ENCODE measurements at regions not wholly inside any gene's neighbourhood (a gene's known extent, or its start where the extent isn't known, plus 50 kb on each side); places are given as distances from the start of the nearest gene placed in this dataset.
"Not testable (repeated sequence)": the region's sequence is repeated elsewhere in the genome, so short reads cannot be mapped to it uniquely, and the experiment has no call there.

DNA sequence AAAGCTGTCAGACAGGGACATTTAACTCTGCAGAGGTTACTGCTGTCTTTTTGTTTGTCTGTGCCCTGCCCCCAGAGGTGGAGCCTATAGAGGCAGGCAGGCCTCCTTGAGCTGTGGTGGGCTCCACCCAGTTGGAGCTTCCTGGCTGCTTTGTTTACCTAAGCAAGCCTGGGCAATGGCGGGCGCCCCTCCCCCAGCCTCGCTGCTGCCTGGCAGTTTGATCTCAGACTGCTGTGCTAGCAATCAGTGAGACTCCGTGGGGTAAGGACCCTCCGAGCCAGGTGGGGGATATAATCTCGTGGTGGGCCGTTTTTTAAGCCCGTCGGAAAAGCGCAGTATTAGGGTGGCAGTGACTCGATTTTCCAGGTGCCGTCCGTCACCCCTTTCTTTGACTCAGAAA lies 192.8 kb downstream of the AVL9 start:
- not testable (repeated sequence) for DNase-seq (ENCODE audit: low read depth in 2 of 2)

DNA sequence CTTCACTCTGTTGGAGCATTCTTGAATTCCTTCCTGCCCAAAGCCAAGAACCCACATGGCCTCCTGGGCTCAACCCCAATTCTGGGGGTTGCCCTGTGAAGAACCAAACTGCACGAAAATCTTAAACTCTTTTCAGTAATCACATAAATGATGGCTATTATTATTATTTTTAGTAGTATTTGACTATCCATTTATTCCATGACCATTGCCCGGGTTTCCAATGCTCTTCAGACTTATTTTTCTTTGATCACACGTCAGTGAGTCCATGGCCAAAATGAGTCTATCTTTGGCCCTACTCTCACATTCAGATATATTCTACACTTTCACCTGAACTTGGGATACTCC lies 185.9 kb downstream of the AVL9 start:
- DNase-seq (ENCODE audit: low read depth in 2 of 2) = no peak

DNA sequence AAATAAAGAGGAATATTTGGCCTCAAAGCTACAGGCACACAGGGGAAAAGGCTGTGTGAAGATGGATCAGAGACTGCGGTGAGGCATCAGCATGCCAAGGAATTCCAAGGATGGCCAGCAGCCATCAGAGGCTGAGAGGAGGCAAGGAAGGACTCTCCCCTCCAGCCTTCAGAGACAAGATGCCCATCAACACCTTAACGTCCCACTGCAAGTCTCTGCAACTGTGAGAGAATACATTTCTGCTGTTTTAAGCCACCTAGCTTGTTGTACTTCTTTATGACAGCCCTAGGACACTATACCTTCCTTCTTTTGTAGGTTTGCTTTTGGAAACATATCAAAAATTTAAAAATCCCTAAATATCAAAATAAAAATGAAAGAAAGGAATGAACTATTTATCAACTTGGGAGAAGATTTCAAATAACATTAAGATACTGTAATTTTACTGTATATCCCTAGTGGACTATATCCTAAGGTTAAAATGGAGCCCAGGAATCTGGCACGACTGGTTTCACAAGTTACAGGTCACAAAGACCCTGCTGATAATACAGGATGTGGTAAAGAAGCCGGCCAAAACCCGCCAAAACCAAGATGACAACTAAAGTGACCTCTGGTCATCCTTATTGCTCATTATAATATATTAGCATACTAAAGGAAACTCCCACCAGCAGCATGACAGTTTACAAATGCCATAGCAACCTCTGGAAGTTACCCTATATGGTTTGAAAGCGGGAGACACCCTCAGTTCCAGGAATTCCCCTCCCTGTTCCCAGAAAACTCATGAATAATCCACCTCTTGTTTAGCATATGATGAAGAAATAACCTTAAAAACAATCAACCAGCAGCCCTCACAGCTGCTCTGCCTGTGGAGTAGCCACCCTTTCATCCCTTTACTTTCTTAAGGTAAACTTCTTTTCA lies 185.2 kb downstream of the AVL9 start:
- DNase-seq (ENCODE audit: low read depth in 2 of 2) = peak in 1 of 2 donors; percentile 4

DNA sequence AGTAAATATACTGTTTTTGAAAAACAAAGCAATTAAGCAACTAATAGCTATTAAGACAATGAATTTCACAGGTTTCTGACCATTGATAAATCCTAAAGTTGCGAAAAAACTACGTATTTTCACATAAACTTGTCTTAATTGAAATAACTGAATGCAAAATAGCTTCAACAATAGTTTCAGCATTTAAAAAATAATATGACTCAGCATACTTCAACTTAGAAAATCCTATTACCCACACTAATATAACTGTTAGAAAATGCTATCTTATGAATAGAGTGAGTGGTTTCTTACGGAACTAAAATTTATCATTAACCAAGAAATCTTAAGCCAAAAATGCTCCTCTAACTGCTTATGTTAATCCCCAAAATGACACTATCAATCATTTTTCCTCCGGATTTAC lies 183.9 kb downstream of the AVL9 start:
- DNase-seq (ENCODE audit: low read depth in 2 of 2) = no peak

DNA sequence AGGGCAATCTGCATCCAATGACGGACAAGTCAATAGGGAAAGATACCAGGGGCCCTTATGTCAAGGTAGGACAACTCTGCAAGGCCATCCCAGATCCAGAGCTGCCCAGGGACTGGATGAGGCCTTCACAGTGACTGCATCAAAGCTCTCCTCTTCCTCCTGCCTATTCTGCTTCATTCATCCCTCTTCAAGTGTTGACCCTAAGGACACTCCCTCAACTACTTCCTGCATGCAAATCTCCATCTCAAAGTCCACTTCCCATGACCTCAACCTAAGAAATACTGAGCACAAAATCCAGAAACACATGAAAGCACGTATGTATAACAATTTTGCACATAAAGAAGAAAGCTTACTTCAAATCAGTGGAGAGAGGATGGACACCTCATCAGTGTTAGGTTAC lies 182.3 kb downstream of the AVL9 start:
- DNase-seq (ENCODE audit: low read depth in 2 of 2) = no peak

GRCh38 chr7:32676249-32676941 lies 181.1 kb downstream of the AVL9 start:
- no peak for DNase-seq (ENCODE audit: low read depth in 2 of 2)

DNA sequence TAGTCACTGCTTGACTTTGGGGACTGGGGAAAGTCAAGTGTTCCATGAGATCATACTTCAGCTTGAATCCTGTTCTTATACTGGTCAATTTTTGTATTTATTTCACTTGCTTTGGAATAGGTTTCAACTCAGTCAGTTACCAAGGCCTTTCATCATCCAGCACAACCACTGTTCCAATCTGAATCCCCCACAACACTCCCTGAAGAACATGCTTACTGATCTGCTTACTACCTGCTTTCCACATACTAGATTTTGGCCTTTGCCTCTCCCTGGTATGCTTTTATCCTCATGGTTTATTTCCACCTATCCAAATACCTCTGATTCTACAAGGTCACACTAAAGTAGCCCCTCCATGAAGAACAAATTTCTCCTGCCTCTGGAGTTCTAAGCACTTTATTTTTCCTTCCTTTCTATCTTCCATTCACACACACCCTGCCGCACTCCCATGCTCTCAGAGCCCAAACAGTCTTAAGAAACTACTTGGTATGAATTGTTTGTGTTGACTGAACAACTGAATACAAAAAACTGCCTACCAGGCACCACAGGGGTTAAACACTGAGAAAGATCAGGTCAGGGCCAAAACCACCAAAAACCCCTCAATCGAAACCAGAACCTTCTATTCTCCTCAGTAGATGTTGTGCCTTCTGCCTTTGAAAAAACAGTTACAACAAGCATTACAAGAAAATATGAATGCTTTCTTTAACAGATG lies 178.1 kb downstream of the AVL9 start:
- DNase-seq (ENCODE audit: low read depth in 2 of 2) = no peak

GRCh38 chr7:32670110-32671025 lies 175.1 kb downstream of the AVL9 start:
- peak; percentile 42 to 84 for DNase-seq (ENCODE audit: low read depth in 2 of 2)

DNA sequence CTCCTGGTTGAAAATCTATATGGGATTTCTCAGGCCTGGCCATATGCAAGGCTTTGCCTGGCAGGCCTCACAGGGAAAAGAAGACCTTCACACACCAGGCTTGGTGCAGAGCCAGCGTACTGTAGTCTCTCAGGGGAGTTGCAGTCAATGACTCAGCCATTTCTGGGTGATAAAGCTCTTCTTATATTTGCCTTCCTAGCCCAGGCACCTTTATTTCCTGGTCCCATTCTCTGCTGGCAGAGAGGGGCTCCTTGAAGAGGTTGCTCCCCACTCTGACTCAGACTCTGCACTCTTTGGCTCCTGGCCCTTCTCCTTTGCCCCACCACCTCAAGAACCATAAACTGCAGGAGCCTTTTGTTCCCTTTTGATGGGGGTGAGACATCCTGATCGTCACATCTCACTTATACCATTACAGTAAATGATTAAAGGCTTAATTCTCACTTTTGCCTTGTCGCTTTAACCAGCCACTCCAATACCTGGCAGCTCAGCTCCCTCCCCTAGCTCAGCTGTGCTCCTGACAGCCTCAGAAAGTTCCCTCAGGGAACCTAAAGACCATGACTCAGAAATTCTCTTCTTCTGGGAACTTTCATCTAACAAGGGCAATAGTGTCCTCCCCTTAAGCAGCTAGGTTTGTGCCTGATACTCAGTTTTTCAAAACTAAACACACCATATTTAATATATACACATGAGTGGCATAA lies 174.0 kb downstream of the AVL9 start:
- DNase-seq (ENCODE audit: low read depth in 2 of 2) = peak in 1 of 2 donors; percentile 70

GRCh38 chr7:32668387-32669097 lies 173.3 kb downstream of the AVL9 start:
- not testable (repeated sequence) for DNase-seq (ENCODE audit: low read depth in 2 of 2)

GRCh38 chr7:32667586-32667985 lies 172.3 kb downstream of the AVL9 start:
- DNase-seq (ENCODE audit: low read depth in 2 of 2) = not testable (repeated sequence)

DNA sequence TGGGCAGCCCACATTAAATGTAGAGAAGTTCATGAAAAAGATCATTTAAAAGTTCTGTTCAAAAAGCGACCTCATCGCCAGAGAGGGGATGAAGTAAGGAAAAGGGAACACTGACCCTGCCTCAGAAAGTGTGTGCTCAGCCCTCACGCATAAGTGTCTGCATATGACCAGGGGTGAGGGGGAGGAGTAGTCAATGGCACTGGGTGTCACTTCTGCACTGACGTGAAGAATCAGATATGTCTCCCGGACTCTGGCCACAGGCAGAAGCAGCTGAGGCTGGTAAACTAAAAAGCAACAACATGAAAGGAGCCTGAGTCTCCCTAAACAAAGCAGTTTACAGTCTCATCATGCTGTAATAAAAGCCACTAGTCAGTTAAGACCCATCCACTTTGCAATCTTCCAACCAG lies 168.5 kb downstream of the AVL9 start:
- DNase-seq (ENCODE audit: low read depth in 2 of 2) = not testable (repeated sequence)

DNA sequence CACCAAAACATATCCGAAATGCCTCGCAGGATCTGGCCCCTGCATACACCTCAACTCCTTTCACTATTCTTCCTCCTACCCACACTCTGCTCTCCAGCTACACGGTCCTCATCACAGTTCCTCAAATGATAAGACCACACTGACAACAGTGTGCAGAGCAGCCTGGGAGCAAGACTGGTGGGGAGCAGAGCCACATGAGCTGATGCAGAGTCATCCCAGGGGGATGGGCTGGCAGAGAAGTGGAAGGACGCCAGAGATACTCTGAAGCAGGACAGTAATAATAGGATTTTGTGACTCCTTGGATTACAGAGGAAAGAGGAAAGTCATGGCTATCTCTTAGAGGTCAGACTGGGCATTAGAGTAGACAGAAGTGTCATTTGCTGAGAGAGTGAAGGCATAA lies 167.2 kb downstream of the AVL9 start:
- not testable (repeated sequence) for DNase-seq (ENCODE audit: low read depth in 2 of 2)

DNA sequence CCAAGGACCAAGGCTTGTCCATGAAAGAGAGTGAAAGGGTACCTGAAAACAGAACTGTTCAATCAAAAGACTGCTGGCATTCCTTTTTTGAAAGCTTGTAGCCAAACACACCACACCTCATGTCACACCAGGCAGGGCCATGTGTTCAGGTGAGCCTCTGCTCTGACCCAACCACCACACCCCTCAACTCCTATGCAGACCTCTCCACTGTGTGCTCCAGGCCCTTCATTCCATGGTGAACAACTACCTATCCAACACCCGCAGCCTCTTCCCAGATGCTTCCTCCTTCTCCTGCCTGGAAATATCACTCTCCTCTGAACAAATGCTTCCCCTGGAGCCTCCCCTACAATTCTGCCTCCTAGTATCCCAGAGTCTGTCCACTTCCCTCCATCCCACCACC lies 166.6 kb downstream of the AVL9 start:
- DNase-seq (ENCODE audit: low read depth in 2 of 2) = no peak

DNA sequence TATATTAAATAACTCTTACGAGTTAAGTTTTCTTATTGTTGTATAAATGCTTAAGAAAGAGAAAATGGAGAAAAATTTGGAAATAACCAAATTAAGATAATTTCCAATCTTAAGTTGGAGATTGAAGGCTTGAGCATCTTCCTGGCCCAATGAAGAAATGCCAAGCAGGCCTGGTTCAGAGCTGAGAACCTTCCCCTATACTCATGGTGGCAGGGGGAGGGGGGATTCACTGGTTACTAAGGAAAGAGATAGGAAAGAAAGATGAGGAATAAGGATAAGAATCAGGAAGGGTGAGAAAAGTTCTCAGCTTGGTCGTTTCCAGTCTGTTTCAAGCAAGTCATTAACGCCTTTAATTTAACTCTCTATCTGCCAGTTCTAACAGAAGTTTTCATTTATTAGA lies 166.2 kb downstream of the AVL9 start:
- no peak for DNase-seq (ENCODE audit: low read depth in 2 of 2)

DNA sequence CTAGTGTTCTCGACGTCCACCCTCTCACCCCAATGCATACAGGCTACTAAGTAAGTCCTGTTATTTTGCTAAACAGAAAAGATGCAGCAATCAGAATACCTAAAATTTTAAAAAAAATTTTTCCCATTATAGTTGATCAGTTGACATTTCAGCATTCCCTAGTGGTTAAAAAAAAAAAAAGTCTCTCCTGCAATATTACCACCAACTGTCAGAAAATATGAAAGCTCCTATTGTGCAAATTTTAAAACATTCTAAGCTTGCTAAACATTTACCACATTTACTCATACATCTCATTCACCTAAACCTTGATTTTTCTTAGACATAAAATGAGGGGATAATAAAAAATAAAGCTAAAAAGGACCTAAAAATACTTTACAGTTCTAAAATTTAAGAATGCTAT lies 165.6 kb downstream of the AVL9 start:
- no peak for DNase-seq (ENCODE audit: low read depth in 2 of 2)

- DNase-seq (ENCODE audit: low read depth in 2 of 2) = no peak
Measured at GRCh38 chr7:32659853-32660252, 164.6 kb downstream of the AVL9 start.

- peak in 1 of 2 donors; percentile 3 for DNase-seq (ENCODE audit: low read depth in 2 of 2)
Measured at GRCh38 chr7:32658467-32658869, 163.2 kb downstream of the AVL9 start.

- DNase-seq (ENCODE audit: low read depth in 2 of 2) = peak; percentile 82 to 90
Measured at GRCh38 chr7:32658034-32658433, 162.7 kb downstream of the AVL9 start.

- not testable (repeated sequence) for DNase-seq (ENCODE audit: low read depth in 2 of 2)
Measured at GRCh38 chr7:32654549-32654948, 159.3 kb downstream of the AVL9 start.
